GM18507 (cell line): ENCODE measurements at regions not wholly inside any gene's neighbourhood (a gene's known extent, or its start where the extent isn't known, plus 50 kb on each side); places are given as distances from the start of the nearest gene placed in this dataset.
"Not testable (repeated sequence)": the region's sequence is repeated elsewhere in the genome, so short reads cannot be mapped to it uniquely, and the experiment has no call there.

ENCODE experiments used
- DNase-seq: peaks from one replicate; pipeline ENCODE4 v3.0.0; 2011; ENCODE audit warnings: low read depth; ENCODE audit not compliant: insufficient read length; ENCODE audit errors: extremely low spot score
- FAIRE-seq: peaks from 2 replicates; lab custom pipeline; 2011; peaks lifted over from hg19 to GRCh38; lab: Jason Lieb, UNC

DNA sequence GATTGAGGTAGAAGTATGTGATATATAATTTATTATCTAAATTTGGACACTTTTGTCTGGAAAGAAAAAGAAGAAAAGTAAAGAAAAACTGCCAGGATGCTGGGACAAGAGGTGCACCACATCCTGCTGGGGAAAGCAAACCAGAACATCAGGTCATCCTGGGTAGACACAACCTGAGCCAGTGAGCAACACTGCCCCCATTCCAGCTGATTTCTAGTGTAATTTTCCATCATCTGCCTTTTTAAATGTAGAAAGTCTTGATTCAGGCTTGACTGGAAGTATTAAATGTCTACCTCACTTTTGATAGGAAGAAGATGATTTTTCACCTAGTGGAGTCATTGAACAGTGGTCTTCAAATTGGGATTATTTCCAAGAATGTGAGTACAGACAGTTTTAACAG lies 1164.5 kb upstream of the CITED2 start:
- no peak for DNase-seq
- no peak for FAIRE-seq

DNA sequence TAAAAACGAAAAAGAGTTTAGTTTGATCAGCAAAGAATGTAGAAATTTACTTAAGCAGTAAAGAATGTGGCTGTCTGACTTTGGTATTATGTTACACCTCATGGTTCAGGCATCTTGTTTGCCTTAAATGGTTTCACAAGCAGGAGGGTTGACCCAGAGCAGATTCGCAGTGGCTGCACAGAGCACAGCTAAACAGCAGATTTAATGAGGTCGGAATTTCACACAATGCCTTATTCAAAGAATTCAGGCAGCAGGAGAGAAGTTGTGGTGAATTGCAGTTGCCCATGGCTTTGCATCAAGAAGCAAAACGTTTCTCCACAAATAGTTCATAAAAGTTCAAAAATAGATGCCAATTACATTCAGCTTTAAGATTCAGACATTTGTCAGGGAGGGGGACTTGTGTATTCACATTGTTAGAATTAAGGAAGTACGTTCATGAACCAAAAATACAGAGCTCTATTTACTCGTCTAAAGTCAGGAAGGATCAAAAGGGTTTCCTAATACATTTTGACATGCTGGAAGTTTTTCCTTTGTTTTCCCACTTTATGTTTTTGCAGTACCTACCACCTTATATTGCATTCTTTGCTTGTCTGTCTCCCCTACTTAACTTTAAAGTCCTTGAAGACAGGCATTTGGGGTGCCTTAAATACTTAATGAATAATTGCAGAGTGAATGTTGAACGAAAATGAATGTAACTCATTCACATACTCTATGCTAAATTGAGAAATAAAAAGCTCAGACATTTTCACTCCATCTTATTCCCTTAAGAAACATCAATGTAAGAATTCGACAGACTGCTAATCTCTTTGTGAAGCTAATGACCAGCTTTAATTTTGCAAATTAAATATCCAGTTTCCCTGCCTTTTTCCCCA lies 1163.6 kb upstream of the CITED2 start:
- no peak for FAIRE-seq
- DNase-seq: no peak

DNA sequence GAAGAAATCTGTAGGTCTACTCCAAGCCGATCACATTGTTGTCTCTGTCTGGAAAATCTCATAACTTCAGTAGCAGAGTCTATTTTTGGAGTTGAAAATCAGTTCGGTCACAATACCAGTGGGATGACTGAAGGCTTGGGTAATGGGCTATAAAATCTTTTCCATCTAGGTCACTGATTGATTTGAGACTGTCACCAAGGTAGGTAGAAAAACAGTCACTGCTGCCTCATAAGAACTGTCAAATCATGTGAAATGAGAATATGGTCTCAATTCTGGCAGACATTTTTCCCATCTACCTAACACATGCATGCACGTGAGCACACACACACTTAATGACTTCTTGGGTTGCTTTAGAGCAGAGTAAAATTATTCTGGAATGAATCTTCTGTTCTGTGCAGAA lies 1162.8 kb upstream of the CITED2 start:
- FAIRE-seq (no peak), DNase-seq (no peak)

DNA sequence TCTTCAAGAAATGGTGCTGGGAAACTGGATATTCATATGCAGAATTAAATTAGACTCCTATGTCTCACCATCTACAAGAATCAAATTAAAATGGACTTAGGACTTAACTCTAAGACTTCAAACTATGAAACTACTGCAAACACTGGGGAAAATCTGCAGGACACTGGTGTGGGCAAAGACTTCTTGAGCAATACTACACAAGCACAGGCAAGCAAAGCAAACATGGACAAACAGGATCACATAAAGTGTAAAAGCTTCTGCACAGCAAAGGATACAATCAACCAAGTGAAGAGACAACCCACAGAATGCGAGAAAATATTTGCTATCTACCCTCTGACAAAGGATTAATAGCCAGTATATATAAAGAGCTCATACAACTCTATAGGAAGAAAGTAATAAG lies 1161.1 kb upstream of the CITED2 start:
- DNase-seq: no peak
- FAIRE-seq: no peak

DNA sequence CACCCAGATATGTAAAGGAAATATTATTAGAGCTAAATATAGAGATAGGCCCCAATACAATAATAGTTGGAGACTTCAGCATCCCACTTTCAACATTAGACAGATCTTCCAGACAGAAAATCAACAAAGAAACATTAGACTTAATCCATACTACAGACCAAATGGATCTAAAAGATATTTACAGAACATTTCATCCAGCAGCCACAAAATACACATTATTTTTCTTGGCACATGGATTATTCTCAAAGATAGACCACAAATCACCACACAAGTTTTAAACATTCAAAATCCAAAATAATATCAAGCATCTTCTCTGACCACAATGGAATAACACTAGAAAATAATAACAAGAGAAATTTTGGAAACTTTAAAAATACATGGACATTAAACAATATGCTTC lies 1159.1 kb upstream of the CITED2 start:
- no peak for DNase-seq
- FAIRE-seq: no peak

DNA sequence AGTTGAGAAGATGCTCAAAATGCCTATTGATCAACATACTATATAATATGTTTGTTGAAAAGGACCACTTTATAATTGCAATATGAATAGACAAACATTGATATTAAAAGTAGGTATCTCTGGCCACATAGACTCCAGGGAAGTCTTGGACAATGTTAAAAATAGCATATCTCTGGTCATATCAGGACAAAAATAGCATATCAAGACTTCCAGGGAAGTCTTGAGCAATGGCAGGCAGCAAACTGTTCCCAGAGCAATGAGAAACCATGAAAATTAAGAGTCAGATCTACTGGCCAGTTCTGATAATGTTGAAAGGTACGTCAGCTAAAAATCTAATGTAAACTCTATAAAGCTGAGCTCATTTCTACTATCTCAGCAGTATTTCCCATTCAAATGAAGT lies 1130.3 kb upstream of the CITED2 start:
- FAIRE-seq (no peak), DNase-seq (no peak)

DNA sequence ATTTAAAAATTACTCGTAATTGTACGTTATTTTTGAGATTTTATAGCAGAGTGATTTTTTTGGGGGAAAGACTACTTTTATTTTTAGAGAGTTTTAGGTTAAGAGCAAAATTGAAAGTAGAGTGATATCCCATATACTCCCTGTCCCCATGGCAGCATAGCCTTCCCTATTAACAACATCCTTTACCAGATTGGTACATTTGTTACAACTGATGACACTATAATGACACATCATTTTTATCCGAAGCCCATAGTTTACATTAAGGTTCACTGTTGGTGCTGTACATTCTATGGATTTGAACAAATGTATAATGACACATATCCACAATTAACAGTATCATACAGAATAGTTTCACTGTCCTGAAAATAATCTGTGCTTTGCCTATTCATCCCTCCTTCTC lies 1126.4 kb upstream of the CITED2 start:
- no peak for FAIRE-seq
- no peak for DNase-seq

DNA sequence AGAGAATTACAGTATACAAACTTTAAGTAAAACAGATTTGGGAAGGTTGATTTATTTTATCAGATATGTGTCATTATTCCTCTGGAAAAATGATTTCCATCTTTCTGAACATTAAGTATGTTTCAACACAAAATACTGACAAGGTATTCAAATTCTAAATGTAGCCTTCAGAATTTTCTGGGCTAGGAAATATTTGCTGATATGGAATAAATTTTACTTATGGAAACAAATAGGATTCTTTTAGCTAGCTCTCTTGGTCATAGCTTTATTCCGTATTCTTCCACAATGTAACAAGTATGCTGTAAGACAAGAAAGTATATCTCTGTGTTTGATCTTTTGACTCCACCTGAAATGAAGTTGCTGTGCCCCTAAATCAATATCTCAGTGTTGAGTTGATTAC lies 1125.2 kb upstream of the CITED2 start:
- FAIRE-seq (no peak), DNase-seq (no peak)

DNA sequence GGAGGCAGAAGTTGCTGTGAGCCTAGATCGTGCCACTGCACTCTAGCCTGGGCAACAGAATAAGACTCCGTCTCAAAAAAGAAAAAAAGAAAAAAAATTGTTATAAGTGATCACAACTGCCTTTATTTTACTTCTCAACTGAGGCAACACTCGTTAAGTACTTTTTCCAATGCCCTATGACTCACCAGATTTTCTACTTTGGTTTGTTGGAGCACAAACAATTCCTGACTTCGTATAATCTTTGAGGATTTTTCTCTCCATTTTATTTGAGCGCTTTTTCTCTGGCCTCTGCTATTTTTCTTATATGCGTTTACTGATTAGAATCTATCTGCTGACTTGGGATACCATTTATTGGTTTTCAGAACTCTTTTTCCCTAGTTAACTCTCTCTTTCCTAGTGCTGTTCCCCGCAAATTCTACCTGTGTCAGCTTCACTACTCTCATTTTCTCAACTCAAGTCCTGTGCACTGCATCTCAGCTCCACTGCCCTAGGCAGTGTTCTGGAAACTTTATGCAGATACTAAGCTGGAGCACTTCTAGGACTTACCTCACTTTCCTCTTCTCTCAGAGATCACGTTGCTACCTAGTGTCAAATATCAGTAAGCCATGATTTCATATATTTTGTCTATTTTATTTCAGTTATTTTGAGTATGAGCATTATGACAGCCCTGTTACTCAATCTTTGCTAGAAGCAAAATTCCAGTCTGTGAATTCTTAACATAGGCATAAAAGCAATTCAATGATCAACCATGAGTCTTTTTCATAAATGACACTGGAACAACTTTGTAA lies 1120.1 kb upstream of the CITED2 start:
- DNase-seq (no peak), FAIRE-seq (no peak)

DNA sequence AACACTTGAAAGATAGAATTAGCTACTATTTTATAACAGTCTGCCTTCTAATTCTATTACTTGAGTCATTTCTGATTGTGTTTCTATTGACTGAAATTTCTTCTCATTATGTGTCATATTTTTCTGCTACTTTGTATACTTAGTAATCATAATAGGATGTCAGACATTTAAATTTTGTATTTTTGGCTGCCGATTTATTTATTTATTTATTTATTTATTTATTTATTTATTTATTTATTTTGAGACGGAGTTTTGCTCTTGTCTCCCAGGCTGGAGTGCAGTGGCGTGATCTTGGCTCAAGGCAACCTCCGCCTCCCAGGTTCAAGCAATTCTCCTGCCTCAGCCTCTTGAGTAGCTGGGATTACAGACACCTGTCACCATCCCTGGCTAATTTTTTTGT lies 1119.0 kb upstream of the CITED2 start:
- FAIRE-seq, DNase-seq: not testable (repeated sequence)

DNA sequence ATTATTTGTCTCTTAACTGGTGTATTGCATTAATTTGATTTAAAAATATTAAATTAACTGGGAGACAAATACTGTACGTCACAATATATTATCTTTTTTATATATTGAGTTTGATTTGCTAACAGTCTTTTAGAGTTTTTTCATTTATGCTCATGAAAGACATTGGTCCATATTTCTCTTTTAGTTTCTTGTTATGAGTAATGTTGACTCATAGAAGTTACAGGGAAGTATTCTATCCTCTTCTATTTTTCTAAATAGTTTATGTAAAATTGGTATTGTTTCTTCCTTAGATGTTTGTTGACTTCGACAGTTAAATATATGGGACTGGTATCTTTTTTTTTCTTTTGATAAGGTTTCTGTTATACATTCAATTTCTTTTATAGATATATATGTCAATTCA lies 1115.6 kb upstream of the CITED2 start:
- no peak for FAIRE-seq
- DNase-seq: no peak

DNA sequence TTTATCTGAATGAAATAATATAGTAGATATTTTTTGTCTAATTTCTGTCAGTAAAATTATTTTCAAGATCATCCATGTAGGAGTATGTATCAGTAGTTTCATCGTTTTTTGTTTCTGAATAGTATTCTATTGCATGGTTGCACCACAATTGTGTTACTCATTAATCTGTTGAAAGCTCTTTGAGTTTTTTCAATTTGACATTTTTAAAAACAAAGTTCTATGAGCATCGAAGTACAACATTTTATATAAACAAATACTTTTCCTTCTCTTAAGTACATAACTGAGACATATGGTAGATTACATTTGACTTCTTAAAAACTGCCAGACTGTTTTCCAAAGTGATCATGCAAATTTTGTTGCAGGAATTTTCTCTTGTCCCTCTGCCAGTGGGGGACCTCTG lies 1113.1 kb upstream of the CITED2 start:
- DNase-seq (no peak), FAIRE-seq (no peak)

DNA sequence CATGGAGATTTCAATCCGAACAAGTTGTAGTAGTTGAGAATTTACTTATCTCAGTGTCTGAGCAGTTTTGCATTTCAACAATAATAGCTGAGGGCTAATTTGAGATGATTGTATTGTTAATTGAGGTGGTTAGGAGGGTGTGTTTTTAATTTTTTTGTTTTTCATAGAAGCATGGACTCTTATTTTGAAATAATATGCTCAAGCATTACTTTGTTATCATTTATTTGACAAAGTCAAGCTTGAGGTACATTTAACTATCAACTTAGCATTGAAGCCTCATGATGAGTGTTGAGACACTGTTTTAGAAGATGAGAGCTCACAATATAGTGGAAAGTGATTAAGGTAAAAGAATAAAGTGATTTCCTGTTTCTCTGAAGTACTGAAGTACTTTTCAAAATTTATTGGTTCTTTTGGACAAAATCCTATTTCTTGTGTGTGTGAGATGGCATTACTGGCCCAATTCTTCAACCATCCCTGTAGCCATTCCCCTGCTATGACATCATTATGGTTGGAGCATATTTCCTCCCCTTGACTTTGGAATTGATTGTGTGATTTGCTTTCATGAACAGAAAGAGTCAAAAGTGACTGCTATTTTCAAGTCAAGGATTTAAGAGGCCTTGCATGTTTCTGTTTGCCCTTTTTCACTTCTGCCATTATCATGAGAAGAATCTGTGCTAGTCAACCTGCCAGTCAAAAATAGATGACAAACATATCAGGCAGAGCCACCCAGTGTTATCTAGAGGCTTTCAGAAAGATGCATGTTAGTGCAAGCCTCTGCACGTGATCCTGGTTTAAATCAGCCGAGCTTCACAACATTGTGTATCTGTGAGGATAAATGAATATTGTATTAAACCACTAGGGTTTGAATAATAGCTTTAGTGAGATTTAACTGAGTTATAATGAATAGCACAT lies 1112.3 kb upstream of the CITED2 start:
- DNase-seq (no peak), FAIRE-seq (no peak)

DNA sequence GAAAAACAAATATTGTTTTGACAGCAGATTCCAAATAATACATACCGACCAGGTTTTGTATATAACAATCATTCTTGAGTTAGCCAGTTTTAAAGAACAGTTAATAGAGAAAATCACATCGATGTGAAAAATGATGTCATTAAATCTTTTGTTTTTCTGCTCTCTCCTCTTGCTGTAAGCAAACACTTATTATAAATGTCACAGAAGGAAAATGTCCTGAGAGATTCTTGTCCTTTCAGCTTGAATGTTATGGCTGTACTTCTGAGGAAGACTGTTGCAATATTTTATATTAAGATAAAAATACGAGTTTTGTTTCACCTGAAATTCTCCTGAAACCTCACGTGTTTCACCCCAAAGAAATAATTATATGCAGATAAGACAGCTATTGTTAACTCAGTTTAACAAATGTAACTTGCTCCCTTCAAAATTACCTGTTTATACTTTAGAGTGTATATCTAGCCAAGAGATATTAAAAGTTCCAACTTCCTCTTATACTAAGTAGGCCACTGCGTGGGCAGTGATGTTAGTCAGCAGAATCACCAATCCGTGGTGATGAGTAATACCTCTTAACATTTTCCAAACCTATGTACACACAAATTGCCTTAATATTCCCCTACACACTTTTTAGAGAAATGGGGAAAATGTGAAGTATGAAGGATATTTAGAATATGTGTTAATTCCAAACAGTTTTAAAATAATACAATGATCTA lies 1111.4 kb upstream of the CITED2 start:
- DNase-seq (no peak), FAIRE-seq (no peak)

DNA sequence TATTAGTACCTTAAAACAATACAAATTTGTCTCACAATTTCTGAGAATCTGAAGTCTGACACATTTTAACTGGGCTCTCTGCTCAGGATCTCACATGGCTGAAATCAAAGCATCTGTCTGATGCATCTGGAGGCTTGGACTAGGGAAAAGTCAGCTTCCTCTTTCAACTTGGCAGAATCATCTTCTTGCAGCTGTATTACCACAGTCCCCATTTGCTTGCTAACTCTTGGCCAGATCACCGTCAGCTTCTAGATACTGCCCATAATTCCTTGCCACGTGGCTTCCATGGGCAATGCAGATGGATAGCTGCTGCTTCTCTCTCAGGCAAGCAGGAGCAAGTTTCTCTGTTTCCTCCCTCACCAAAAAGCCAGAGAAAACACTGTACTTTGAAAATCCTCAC lies 1106.4 kb upstream of the CITED2 start:
- FAIRE-seq (no peak), DNase-seq (no peak)

DNA sequence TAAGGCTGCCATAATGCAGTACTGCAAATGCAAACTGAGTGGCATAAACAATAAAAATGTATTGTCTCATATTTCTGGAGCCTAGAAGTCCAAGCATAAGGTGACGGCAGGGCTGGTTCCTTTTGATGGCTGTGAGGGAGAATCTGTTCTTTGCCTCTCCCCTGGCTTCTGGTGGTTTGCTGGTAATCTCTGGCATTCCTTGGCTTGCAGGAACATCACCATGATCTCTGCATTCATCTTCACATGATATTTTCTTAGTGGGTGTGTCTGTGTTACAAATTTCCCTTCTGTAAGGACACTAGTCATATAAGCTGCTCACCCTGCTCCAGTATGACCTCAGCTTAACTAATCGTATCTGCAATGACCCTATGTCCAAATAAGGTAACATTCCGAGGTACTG lies 1104.2 kb upstream of the CITED2 start:
- DNase-seq (no peak), FAIRE-seq (no peak)

DNA sequence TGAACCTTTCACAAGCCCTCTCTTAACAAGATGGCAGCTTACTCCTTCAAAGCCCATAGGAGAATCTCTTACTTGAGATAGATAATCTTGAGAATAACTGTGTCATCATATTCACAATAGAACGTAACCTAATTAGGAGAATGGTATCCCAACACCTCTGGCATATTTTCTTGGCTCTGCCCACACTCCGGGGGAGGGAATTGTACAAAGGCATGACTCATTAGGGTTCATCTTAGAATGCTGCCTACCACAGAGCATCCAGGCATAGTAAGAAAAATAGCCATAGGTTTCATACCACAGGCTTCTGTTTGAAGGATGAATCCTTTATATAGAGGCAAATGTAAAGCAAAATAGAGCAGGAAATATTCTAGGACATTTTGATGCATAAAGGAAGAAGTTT lies 1100.6 kb upstream of the CITED2 start:
- no peak for FAIRE-seq
- no peak for DNase-seq

DNA sequence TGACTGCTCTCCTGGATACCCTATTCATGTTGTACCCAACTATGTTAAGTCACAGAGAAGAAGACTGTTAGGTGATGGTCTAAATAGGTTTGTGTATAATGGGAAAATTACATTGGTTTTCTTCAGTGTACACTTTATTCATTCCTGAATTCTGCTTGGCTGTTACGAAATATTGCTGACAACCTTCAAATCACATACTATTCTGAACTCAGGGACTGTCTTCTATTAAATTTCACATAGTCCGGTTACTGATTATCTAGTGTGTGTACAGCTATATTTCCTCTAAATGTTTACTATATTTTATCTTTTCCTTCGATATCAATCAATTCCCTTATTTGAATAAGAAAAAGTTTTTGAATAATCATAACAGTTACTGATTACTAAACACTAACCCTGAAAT lies 1090.3 kb upstream of the CITED2 start:
- no peak for FAIRE-seq
- no peak for DNase-seq

DNA sequence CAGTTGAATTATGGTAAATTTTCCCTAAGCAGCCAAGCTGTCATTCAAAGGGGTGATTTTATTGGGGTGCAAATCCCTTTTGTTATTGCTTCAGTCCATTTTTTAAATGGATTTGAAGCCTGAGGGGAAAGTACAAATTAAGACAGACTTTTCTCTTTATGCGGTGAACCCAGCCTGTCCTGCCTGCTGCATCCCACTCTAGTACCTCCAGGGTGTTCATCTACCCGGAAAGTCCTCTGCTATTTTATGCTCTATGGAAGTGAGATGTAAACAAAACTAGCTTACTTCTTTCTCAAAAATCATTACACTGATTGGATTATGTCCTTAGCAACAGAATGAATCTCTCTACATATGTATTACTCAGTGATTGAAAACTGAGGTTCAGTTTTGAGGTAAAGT lies 1088.9 kb upstream of the CITED2 start:
- no peak for DNase-seq
- no peak for FAIRE-seq
